A549 (cell line): ENCODE measurements at regions not wholly inside any gene's neighbourhood (a gene's known extent, or its start where the extent isn't known, plus 50 kb on each side); places are given as distances from the start of the nearest gene placed in this dataset.

ENCODE experiments used
- ATAC-seq, 2 experiments: fragments of 200-7000 bp in 1 of 2; fragments of >200 bp in 1 of 2; cut with Nextera tagmentation in 1 of 2; cut with Tn5 transposase in 1 of 2; 3 replicates each; pipeline versions ENCODE4 v1.8.0 to v1.9.1; 2018 to 2020; ENCODE audit warnings: mild to moderate bottlenecking in 1 of 2, moderate library complexity in 1 of 2
- CTCF ChIA-PET: fragments of 300-600 bp; sonication (Branson Sonifier 250); formaldehyde crosslinking; extraction: SDS; loops from one replicate; lab custom pipeline; 2021; ENCODE audit warnings: antibody characterized with exemption, inconsistent platforms; lab: Yijun Ruan, JAX
- POLR2A ChIA-PET: fragments of 350-600 bp; formaldehyde crosslinking; extraction: SDS; loops from one replicate; lab custom pipeline; 2021; ENCODE audit warnings: antibody characterized with exemption, inconsistent platforms; lab: Yijun Ruan, JAX
- DNase-seq, 2 experiments: peaks; one replicate each; pipeline versions ENCODE4 v3.0.0 to v3.0.0-alpha.2; 2011 to 2016; ENCODE audit warnings: low read depth in 1 of 2, low spot score in 1 of 2
- FAIRE-seq: peaks from 2 replicates; lab custom pipeline; 2011; peaks lifted over from hg19 to GRCh38; lab: Jason Lieb, UNC
- H3K27ac ChIP-seq, 2 experiments: fragments of >200 bp; sonication (Bioruptor Twin); formaldehyde crosslinking; 3 replicates each; pipeline ENCODE4 v1.5.1; 2016 to 2017
- H3K4me1 ChIP-seq: fragments of >200 bp; sonication (Bioruptor Twin); formaldehyde crosslinking; 3 replicates; pipeline ENCODE4 v1.6.1; 2016
- H3K4me2 ChIP-seq: fragments of >200 bp; sonication (Bioruptor Twin); formaldehyde crosslinking; 3 replicates; pipeline ENCODE4 v1.6.1; 2016
- H3K4me3 ChIP-seq: fragments of >200 bp; sonication (Bioruptor Twin); formaldehyde crosslinking; 3 replicates; pipeline ENCODE4 v1.5.1; 2016
- H3K9me3 ChIP-seq: fragments of >200 bp; sonication (Bioruptor Twin); formaldehyde crosslinking; 3 replicates; pipeline ENCODE4 v1.6.1; 2016
- BHLHE40 ChIP-seq: IDR thresholded peaks from 2 replicates; pipeline ENCODE4 v1.6.1; 2012; ENCODE audit warnings: low read depth, low read length, inconsistent platforms
- CBX2 ChIP-seq: fragments of 200-600 bp; sonication (generic); IDR thresholded peaks from 2 replicates; pipeline ENCODE4 v1.6.1; 2016; ENCODE audit warnings: low read depth, mild to moderate bottlenecking, borderline replicate concordance
- CBX8 ChIP-seq: fragments of 200-600 bp; sonication (generic); IDR thresholded peaks from 2 replicates; pipeline ENCODE4 v1.6.1; 2016
- CHD2 ChIP-seq: fragments of 150-350 bp; IDR thresholded peaks from 2 replicates; pipeline ENCODE4 v1.6.1; 2014; ENCODE audit warnings: low read length; ENCODE audit not compliant: partially characterized antibody
- CTCF ChIP-seq: fragments of >200 bp; sonication (Bioruptor Twin); formaldehyde crosslinking; IDR thresholded peaks from 3 replicates; pipeline ENCODE4 v1.5.1; 2016
- E2F6 ChIP-seq: IDR thresholded peaks from 2 replicates; pipeline ENCODE4 v1.6.1; 2012; ENCODE audit warnings: low read depth, borderline replicate concordance
- EHF ChIP-seq: fragments of 250-450 bp; sonication (Bioruptor Pico); IDR thresholded peaks from 2 replicates; pipeline ENCODE4 v1.5.0; 2020; ENCODE audit warnings: mild to moderate bottlenecking
- EHMT2 ChIP-seq: fragments of 200-600 bp; sonication (generic); IDR thresholded peaks from 2 replicates; pipeline ENCODE4 v1.6.1; 2016; ENCODE audit warnings: antibody characterized with exemption, low read depth, mild to moderate bottlenecking, moderate library complexity
- EP300 ChIP-seq, 2 experiments: fragments of >200 bp; sonication (Bioruptor Twin); formaldehyde crosslinking; IDR thresholded peaks; 2 replicates in 1 of 2; 3 replicates in 1 of 2; pipeline ENCODE4 v1.6.1; 2016 to 2017
- ESRRA ChIP-seq: fragments of 150-350 bp; IDR thresholded peaks from 2 replicates; pipeline ENCODE4 v1.6.1; 2014; ENCODE audit warnings: mild to moderate bottlenecking, low read length, borderline replicate concordance
- FOSL2 ChIP-seq, 2 experiments: fragments of 450-650 bp in 1 of 2; fragments of >200 bp in 1 of 2; sonication (Bioruptor Twin) in 1 of 2; formaldehyde crosslinking; IDR thresholded peaks; 2 replicates each; pipeline versions ENCODE4 v1.5.0 to v1.6.1; 2016 to 2020; ENCODE audit warnings: mild to moderate bottlenecking in 1 of 2, moderate library complexity in 1 of 2
- FOXS1 ChIP-seq: fragments of 250-450 bp; sonication (Bioruptor Pico); IDR thresholded peaks from 2 replicates; pipeline ENCODE4 v1.5.0; 2020; ENCODE audit warnings: mild to moderate bottlenecking, moderate library complexity
- HDAC2 ChIP-seq: fragments of 200-600 bp; sonication (generic); IDR thresholded peaks from 2 replicates; pipeline ENCODE4 v1.6.1; 2016
- HES2 ChIP-seq: fragments of >200 bp; sonication (Bioruptor Twin); formaldehyde crosslinking; IDR thresholded peaks from 2 replicates; pipeline ENCODE4 v1.6.1; 2016
- JUN ChIP-seq, 2 experiments: fragments of >200 bp; sonication (Bioruptor Twin); formaldehyde crosslinking; IDR thresholded peaks; 2 replicates in 1 of 2; 3 replicates in 1 of 2; pipeline ENCODE4 v1.6.1; 2016 to 2017
- KDM1A ChIP-seq: fragments of 200-600 bp; sonication (generic); IDR thresholded peaks from 2 replicates; pipeline ENCODE4 v1.6.1; 2016; ENCODE audit warnings: low read depth, mild to moderate bottlenecking
- KDM5A ChIP-seq: fragments of 200-600 bp; sonication (generic); IDR thresholded peaks from 2 replicates; pipeline ENCODE4 v1.6.1; 2016; ENCODE audit warnings: antibody characterized with exemption, mild to moderate bottlenecking
- MYC ChIP-seq: IDR thresholded peaks from 2 replicates; pipeline ENCODE4 v1.6.1; 2012; ENCODE audit warnings: mild to moderate bottlenecking, inconsistent platforms, low read length, improper control_type of control experiment, borderline replicate concordance
- NFE2L2 ChIP-seq: fragments of 150-350 bp; conservative IDR thresholded peaks from 2 replicates; pipeline ENCODE4 v1.6.1; 2014; ENCODE audit warnings: low read length
- NR3C1 ChIP-seq: fragments of >200 bp; sonication (Bioruptor Twin); formaldehyde crosslinking; IDR thresholded peaks from 3 replicates; pipeline ENCODE4 v1.6.1; 2017
- PHF8 ChIP-seq: fragments of 200-600 bp; sonication (generic); IDR thresholded peaks from 2 replicates; pipeline ENCODE4 v1.6.1; 2016; ENCODE audit warnings: low read depth, mild to moderate bottlenecking, antibody characterized with exemption, moderate library complexity, borderline replicate concordance
- RARB ChIP-seq: fragments of 250-450 bp; sonication (Bioruptor Pico); IDR thresholded peaks from 2 replicates; pipeline ENCODE4 v1.8.0; 2021; ENCODE audit warnings: mild to moderate bottlenecking, moderate library complexity
- RCOR1 ChIP-seq: fragments of 150-350 bp; IDR thresholded peaks from 2 replicates; pipeline ENCODE4 v1.6.1; 2014; ENCODE audit warnings: antibody characterized with exemption, low read length, low read depth
- RFX5 ChIP-seq: fragments of 450-650 bp; IDR thresholded peaks from 2 replicates; pipeline ENCODE4 v1.7.1; 2014; ENCODE audit warnings: antibody characterized with exemption, mild to moderate bottlenecking, moderate library complexity
- RNF2 ChIP-seq: fragments of 200-600 bp; sonication (generic); IDR thresholded peaks from 2 replicates; pipeline ENCODE4 v1.6.1; 2016; ENCODE audit warnings: low read depth, mild to moderate bottlenecking, antibody characterized with exemption, moderate library complexity, borderline replicate concordance
- SMC3 ChIP-seq: fragments of >200 bp; sonication (Bioruptor Twin); formaldehyde crosslinking; IDR thresholded peaks from 3 replicates; pipeline ENCODE4 v1.6.1; 2018; ENCODE audit warnings: inconsistent platforms
- TFCP2L1 ChIP-seq: fragments of 250-450 bp; sonication (Bioruptor Pico); IDR thresholded peaks from 2 replicates; pipeline ENCODE4 v1.5.0; 2021; ENCODE audit warnings: mild to moderate bottlenecking
- TP53 ChIP-seq: fragments of 250-450 bp; sonication (Bioruptor Pico); IDR thresholded peaks from 2 replicates; pipeline ENCODE4 v1.5.0; 2021; ENCODE audit warnings: mild to moderate bottlenecking, moderate library complexity
- ZSCAN20 ChIP-seq: fragments of 250-450 bp; sonication (Bioruptor Pico); IDR thresholded peaks from 2 replicates; pipeline ENCODE4 v1.8.0; 2022; ENCODE audit warnings: mild to moderate bottlenecking, moderate library complexity
- WGBS: methylation state at CpG from one replicate; pipeline ENCODE4 v1.1.6; 2017; ENCODE audit errors: missing lambda C conversion rate; 5-methylcytosine and 5-hydroxymethylcytosine counted together
- TF ChIP-seq, protein P1 (sequence below): fragments of 450-650 bp; IDR thresholded peaks from 2 replicates; pipeline ENCODE4 v1.6.1; 2014; ENCODE audit warnings: antibody characterized with exemption

GRCh38 chr6:106770663-106771062 is 141.3 kb downstream of the QRSL1 start:
- no peak for FAIRE-seq
- TF ChIP-seq CBX2 (no peak), HES2 (no peak), EHMT2 (no peak), TP53 (CRISPR knock-in tag) (no peak), CTCF (no peak), EHF (CRISPR knock-in tag) (no peak), RFX5 (no peak), FOSL2 (IDR thresholded peaks at IDR 0.05) (no peak), FOSL2 (CRISPR knock-in tag; IDR thresholded peaks at IDR 0.05) (no peak), FOXS1 (CRISPR knock-in tag) (no peak), BHLHE40 (no peak), RARB (CRISPR knock-in tag) (no peak), JUN (IDR thresholded peaks at IDR 0.05) (no peak), EP300 (IDR thresholded peaks at IDR 0.05) (no peak), MYC (no peak), NFE2L2 (no peak), KDM1A (no peak), KDM5A (no peak), E2F6 (no peak), RNF2 (no peak)
- TF ChIP-seq, all 56 proteins: peak for 0
- H3K4me3 ChIP-seq: no peak overlapping the region
- ATAC-seq: no peak
- H3K4me1 ChIP-seq: no peaks in the 10 kb centered on the region
- peaks cover 33% of the 10 kb centered on the region for H3K9me3 ChIP-seq
- POLR2A ChIA-PET: no interaction called here
- WGBS: 65% methylated on average over 1 of the region's 1 CpG
- H3K4me2 ChIP-seq: no peak overlapping the region
- no peak overlapping the region for H3K27ac ChIP-seq
- CTCF ChIA-PET: interaction anchor here (1.4 kb wide), 1 partner anchor 11 kb away, joined by 4 read pairs; no protein-coding TSS in a partner anchor
- DNase-seq: no peak

- no peak for TF ChIP-seq RCOR1
- TF ChIP-seq HDAC2: no peak
- TF ChIP-seq PHF8: no peak
- no peak for TF ChIP-seq ESRRA
- TF ChIP-seq NR3C1: no peak
- TF ChIP-seq EP300 (IDR thresholded peaks at IDR 0.05): no peak
- no peak for TF ChIP-seq SMC3
- no peak for TF ChIP-seq CHD2
- no peak for TF ChIP-seq CBX8
- TF ChIP-seq HES2: no peak
- no peak for TF ChIP-seq TFCP2L1 (CRISPR knock-in tag)
- no peak for TF ChIP-seq CBX2
- no peak for TF ChIP-seq CTCF
- TF ChIP-seq ZSCAN20 (CRISPR knock-in tag): no peak
- TF ChIP-seq, protein P1, sequence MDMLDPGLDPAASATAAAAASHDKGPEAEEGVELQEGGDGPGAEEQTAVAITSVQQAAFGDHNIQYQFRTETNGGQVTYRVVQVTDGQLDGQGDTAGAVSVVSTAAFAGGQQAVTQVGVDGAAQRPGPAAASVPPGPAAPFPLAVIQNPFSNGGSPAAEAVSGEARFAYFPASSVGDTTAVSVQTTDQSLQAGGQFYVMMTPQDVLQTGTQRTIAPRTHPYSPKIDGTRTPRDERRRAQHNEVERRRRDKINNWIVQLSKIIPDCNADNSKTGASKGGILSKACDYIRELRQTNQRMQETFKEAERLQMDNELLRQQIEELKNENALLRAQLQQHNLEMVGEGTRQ: no peak
- no peak overlapping the region for H3K27ac ChIP-seq
- POLR2A ChIA-PET: no interaction called here
- DNase-seq (no peak), FAIRE-seq (no peak), ATAC-seq (no peak)
- peaks cover 33% of the 10 kb centered on the region for H3K9me3 ChIP-seq
- H3K4me3 ChIP-seq: no peak overlapping the region
- H3K4me1 ChIP-seq: 0 out of 3 replicates have a peak, but pooled peaks cover 1% of the 10 kb centered on the region
- 15% methylated on average over 1 of the region's 1 CpG for WGBS
- H3K4me2 ChIP-seq: no peak overlapping the region
- CTCF ChIA-PET: no interaction called here
Measured at GRCh38 chr6:106770081-106770480, 140.7 kb downstream of the QRSL1 start.
